Osteocyte (in vitro differentiated cells): ENCODE measurements at regions not wholly inside any gene's neighbourhood (a gene's known extent, or its start where the extent isn't known, plus 50 kb on each side); places are given as distances from the start of the nearest gene placed in this dataset.

Experiments used
- DNase-seq: peaks from one replicate; pipeline ENCODE4 v3.0.0; 2021; ENCODE audit warnings: mixed read lengths; ENCODE audit not compliant: unreplicated experiment; ENCODE audit errors: extremely low spot score
- H3K27ac Mint-ChIP-seq: one replicate; pipeline ENCODE4 v1.8.0; 2021; ENCODE audit warnings: mild to moderate bottlenecking, mixed read lengths; ENCODE audit not compliant: unreplicated experiment
- H3K27me3 Mint-ChIP-seq: one replicate; pipeline ENCODE4 v1.8.0; 2021; ENCODE audit warnings: mixed read lengths; ENCODE audit not compliant: unreplicated experiment
- H3K36me3 Mint-ChIP-seq: one replicate; pipeline ENCODE4 v1.8.0; 2021; ENCODE audit warnings: mixed read lengths; ENCODE audit not compliant: unreplicated experiment
- H3K4me1 Mint-ChIP-seq: one replicate; pipeline ENCODE4 v1.8.0; 2021; ENCODE audit warnings: mixed read lengths; ENCODE audit not compliant: unreplicated experiment
- H3K4me3 Mint-ChIP-seq: one replicate; pipeline ENCODE4 v1.8.0; 2021; ENCODE audit warnings: mild to moderate bottlenecking, moderate library complexity, mixed read lengths; ENCODE audit not compliant: unreplicated experiment
- H3K9me3 Mint-ChIP-seq: one replicate; pipeline ENCODE4 v1.8.0; 2021; ENCODE audit warnings: mixed read lengths; ENCODE audit not compliant: unreplicated experiment
- CTCF ChIP-seq: fragments of 200-600 bp; sonication (generic); IDR thresholded peaks from 2 replicates; pipeline ENCODE4 v1.5.0; 2021; ENCODE audit warnings: antibody characterized with exemption, mild to moderate bottlenecking, moderate library complexity

GRCh38 chr3:150277444-150277843 is 130.7 kb upstream of the TSC22D2 start:
- Mint-ChIP-seq H3K27ac (no peak overlapping the region), H3K27me3 (no peaks in the 10 kb centered on the region), H3K4me1 (peaks cover 52% of the 10 kb centered on the region), H3K36me3 (peaks cover 4% of the 10 kb centered on the region), H3K9me3 (peaks cover 10% of the 10 kb centered on the region), H3K4me3 (no peak overlapping the region)
- no peak for DNase-seq
- TF ChIP-seq CTCF = no peak

GRCh38 chr3:150275941-150276340 is 132.2 kb upstream of the TSC22D2 start:
- peaks cover 67% of the 10 kb centered on the region for H3K4me1 Mint-ChIP-seq

GRCh38 chr3:150274372-150274771 is 133.7 kb upstream of the TSC22D2 start:
- H3K27me3 Mint-ChIP-seq = no peaks in the 10 kb centered on the region
- no peak for DNase-seq
- H3K4me3 Mint-ChIP-seq = no peak overlapping the region
- TF ChIP-seq CTCF = no peak
- peaks cover 67% of the 10 kb centered on the region for H3K4me1 Mint-ChIP-seq
- no peaks in the 10 kb centered on the region for H3K9me3 Mint-ChIP-seq
- H3K27ac Mint-ChIP-seq = no peak overlapping the region
- H3K36me3 Mint-ChIP-seq = no peaks in the 10 kb centered on the region

More at GRCh38 chr3:150275941-150276340, 132.2 kb upstream of the TSC22D2 start:
- H3K27ac Mint-ChIP-seq = peak overlapping the region; percentile 51
- no peaks in the 10 kb centered on the region for H3K36me3 Mint-ChIP-seq
- H3K27me3 Mint-ChIP-seq = no peaks in the 10 kb centered on the region
- H3K4me3 Mint-ChIP-seq = no peak overlapping the region
- no peak for TF ChIP-seq CTCF
- peaks cover under 1% of the 10 kb centered on the region for H3K9me3 Mint-ChIP-seq
- DNase-seq = no peak

DNA sequence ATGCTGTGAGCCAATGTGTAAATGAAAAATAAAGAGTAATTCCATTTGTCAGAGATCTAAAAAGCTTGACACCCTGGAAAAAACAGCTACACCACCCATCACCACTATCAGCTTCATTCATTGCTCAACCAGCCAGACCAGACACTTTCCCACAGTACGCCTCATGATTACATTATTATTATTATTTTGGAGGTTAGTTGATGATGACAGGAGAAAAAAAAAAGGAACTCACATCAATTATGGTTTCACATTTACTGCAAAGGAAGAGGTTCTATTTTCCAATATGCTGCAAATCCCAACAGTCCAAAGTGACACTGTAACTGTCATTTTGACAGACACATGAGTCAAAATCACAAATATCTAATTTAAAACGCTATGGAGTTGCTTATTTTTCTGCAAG is 134.7 kb upstream of the TSC22D2 start:
- no peak for TF ChIP-seq CTCF
- no peak for DNase-seq
- no peaks in the 10 kb centered on the region for H3K9me3 Mint-ChIP-seq
- H3K4me3 Mint-ChIP-seq = no peak overlapping the region
- peaks cover 65% of the 10 kb centered on the region for H3K4me1 Mint-ChIP-seq
- H3K27ac Mint-ChIP-seq = no peak overlapping the region
- H3K27me3 Mint-ChIP-seq = no peaks in the 10 kb centered on the region
- H3K36me3 Mint-ChIP-seq = no peaks in the 10 kb centered on the region

DNA sequence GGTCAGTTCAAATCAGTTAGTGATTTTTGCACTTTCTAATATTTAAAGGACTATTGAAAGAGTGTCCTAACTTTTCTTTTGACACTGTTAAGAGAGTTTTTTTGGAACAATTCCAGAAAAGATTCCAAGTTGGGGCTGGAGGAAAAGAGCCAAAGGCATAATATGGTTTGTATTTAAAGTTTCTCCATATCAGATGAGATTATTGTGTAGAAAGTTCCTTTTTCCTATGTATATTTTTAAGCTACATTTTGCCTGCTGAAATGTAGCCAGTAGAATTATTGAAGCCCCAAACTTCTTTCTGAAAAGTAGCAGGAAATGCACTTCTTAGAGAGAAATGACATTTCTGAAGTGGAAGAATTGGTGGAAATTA is 136.5 kb upstream of the TSC22D2 start:
- no peak for TF ChIP-seq CTCF
- Mint-ChIP-seq H3K9me3 (no peaks in the 10 kb centered on the region), H3K36me3 (no peaks in the 10 kb centered on the region), H3K27ac (peak overlapping the region; percentile 31), H3K27me3 (no peaks in the 10 kb centered on the region), H3K4me1 (peaks cover 50% of the 10 kb centered on the region), H3K4me3 (no peak overlapping the region)
- DNase-seq = no peak
